Fibroblast of pulmonary artery (primary cell): ENCODE measurements at regions not wholly inside any gene's neighbourhood (a gene's known extent, or its start where the extent isn't known, plus 50 kb on each side); places are given as distances from the start of the nearest gene placed in this dataset.

Experiments
- DNase-seq: peaks from one replicate; pipeline ENCODE4 v3.0.0-alpha.2; 2010; ENCODE audit warnings: low read depth
- H3K4me3 ChIP-seq: replicated peaks from 2 replicates; pipeline ENCODE4 v1.5.1; 2011; ENCODE audit warnings: low read depth, mild to moderate bottlenecking, control low read depth, low read length, moderate library complexity
- CTCF ChIP-seq: IDR thresholded peaks from 2 replicates; pipeline ENCODE4 v1.5.1; 2011; ENCODE audit warnings: mild to moderate bottlenecking, control low read depth, low read length, inconsistent platforms; ENCODE audit errors: missing control alignments

GRCh38 chr5:143761663-143762062 lies 50.3 kb upstream of the HMHB1 start:
- no peak for TF ChIP-seq CTCF
- no peak overlapping the region for H3K4me3 ChIP-seq
- no peak for DNase-seq

DNA sequence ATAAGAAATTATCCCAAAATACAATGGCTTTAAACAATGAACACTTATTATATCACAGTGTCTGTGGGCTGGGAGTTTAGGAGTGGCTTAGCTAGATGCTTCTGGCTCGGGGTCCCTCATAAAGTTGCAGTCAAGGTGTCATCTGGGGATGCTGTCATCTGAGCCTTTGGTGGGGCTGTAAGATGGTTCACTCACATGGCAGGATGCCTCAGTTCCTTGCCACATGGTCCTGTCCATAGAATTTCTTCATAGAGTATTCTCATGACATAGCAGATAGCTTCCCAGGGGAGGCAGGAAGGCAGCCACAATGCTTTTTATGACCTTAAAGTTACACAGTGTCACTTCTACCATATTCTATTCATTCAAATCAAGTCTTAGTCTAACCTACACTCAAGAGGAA lies 51.2 kb upstream of the HMHB1 start:
- H3K4me3 ChIP-seq, result no peak overlapping the region
- no peak for TF ChIP-seq CTCF
- no peak for DNase-seq

DNA sequence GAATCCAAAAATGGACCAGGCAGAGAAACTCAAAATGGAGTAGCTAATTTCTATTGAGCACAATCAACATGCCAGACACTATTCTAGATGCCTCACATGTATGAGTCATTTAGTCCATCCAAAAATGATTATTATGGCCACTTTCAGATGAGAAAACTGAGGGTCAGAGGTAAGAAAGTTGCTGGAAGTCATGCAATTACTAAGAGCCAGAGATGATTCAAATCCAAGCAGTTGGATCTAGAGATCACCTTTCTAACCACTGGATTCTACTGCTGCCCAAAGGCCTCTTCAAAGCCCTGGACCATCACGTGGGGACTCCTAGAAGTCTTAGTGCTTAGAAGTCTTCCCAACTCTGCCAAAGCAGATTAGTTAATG lies 51.8 kb upstream of the HMHB1 start:
- no peak for TF ChIP-seq CTCF
- no peak for DNase-seq
- no peak overlapping the region for H3K4me3 ChIP-seq

DNA sequence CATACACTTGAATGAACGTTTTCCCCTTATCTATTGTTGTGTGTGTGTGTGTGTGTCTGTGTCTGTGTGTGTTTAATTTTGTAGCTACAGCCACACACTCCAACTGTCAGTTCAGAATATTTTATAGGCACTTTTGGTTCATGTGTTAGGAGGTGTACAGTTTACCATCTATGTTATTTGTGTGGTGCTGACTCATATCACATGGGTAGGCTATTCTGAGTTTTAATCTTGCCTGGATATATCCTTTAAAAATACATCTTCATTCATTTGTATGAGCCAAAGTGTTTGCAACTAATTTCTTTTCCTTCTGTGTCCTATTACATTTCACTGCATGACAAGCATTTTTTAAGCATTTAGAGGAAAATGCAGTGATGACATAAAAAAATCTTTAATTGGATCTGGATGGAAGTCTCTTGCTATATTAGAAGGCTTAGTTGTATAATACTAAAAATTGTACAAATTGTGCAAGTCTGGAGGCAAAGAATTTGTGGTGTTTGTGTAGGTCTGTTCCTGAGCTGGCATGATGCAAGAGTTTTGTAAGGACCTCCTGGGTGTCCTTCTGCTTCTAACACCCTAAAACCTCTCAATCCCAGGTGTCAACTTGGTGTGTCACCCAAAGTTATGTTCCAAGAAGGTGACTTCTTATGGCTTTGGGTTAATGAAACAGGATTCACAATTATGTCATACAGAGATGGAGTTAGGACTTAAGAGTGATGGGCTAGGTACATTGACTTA lies 52.4 kb upstream of the HMHB1 start:
- H3K4me3 ChIP-seq, result no peak overlapping the region
- no peak for DNase-seq
- no peak for TF ChIP-seq CTCF

GRCh38 chr5:143758750-143759149 lies 53.2 kb upstream of the HMHB1 start:
- DNase-seq, result peak; percentile 46
- no peak overlapping the region for H3K4me3 ChIP-seq
- no peak for TF ChIP-seq CTCF

DNA sequence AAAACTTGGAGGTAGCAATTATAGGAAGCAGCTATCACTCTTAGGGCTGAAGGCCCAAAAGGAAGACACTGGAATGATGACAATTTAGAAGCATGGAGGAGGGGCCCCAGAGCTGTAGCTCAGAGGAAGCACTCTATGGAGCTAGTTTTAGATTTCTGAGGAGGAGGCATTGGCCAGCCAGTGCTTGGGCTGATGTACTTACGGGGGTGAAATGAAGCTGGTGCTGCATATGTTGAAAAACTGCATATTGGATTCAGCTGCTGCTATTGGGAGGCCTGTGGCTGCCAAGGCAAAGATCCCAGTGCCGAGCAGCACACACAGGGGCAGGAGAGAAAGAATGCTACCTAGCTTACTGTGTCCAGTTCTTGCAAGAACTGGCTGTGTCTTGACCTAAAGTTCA lies 53.9 kb upstream of the HMHB1 start:
- DNase-seq, result no peak
- H3K4me3 ChIP-seq, result no peak overlapping the region
- no peak for TF ChIP-seq CTCF

- no peak for TF ChIP-seq CTCF
- no peak for DNase-seq
- no peak overlapping the region for H3K4me3 ChIP-seq
These were observed 54.8 kb upstream of the HMHB1 start for GRCh38 chr5:143757116-143757515.
